ENCODE measurements at regions not wholly inside any gene's neighbourhood (a gene's known extent, or its start where the extent isn't known, plus 50 kb on each side); places are given as distances from the start of the nearest gene placed in this dataset.

DNA sequence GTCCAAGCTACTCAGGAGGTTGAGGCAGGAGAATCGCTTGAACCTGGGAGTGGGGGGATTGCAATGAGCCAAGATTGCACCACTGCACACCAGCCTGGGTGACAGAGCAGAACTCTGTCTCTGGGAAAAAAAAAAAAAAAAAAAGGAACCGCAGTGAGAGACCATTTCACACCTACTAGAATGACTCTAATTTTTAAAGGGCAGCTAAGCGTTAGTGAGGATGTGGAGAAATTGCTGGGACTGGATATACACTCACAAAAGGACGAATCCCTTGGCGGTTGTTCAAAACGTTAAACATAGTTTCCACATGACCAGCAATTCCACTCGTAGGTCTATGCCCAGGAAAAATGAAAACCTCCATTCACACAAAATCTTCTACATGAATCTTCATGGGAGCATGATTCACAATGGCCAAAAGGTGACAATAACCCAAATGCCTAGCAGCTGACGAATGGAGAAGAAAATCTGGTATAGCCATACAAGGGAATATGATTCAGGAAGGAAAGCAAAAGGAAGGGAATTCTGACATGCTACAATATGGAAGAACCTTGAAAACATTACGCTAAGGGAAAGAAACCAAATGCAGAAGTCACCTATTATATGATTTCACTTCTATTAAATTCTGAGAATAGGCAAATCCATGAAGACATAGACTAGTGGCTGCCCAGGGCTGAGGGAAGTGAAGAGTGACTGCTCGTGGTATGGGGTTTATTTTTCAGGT, 127.0 kb downstream of the CHSY1 start:
- Histone ChIP-seq H3K9ac (ENCODE audit: low read length in 5 of 5) (no peak overlapping the region), H3K4me1 (ENCODE audit: control insufficient read depth in 5 of 5, insufficient read depth in 5 of 5, low read length in 5 of 5) (peaks cover 6 to 37% (median 31%) of the 10 kb centered on the region in 5 donors), H3K9me3 (ENCODE audit: control insufficient read depth in 5 of 5, low read length in 5 of 5) (peaks cover 0 to 5% (median 3%) of the 10 kb centered on the region in 5 donors), H3K27me3 (ENCODE audit: control insufficient read depth in 5 of 5, insufficient read depth in 4 of 5, low read length in 5 of 5) (no peaks in the 10 kb centered on the region), H3K4me3 (ENCODE audit: low read depth in 1 of 5, low read length in 5 of 5) (no peak overlapping the region), H3K36me3 (ENCODE audit: control insufficient read depth in 5 of 5, insufficient read depth in 5 of 5, low read length in 5 of 5) (no peaks in the 10 kb centered on the region), H3K27ac (ENCODE audit: low read depth, low read length) (no peak overlapping the region)

- no peak overlapping the region for H3K27ac ChIP-seq (ENCODE audit: low read depth, low read length)
- H3K9me3 ChIP-seq (ENCODE audit: control insufficient read depth in 5 of 5, low read length in 5 of 5) = peaks cover 0 to 5% (median 2%) of the 10 kb centered on the region in 5 donors
- H3K9ac ChIP-seq (ENCODE audit: low read length in 5 of 5) = no peak overlapping the region
- H3K36me3 ChIP-seq (ENCODE audit: control insufficient read depth in 5 of 5, insufficient read depth in 5 of 5, low read length in 5 of 5) = no peaks in the 10 kb centered on the region
- no peak overlapping the region for H3K4me3 ChIP-seq (ENCODE audit: low read depth in 1 of 5, low read length in 5 of 5)
- peaks cover 6 to 37% (median 30%) of the 10 kb centered on the region in 5 donors for H3K4me1 ChIP-seq (ENCODE audit: control insufficient read depth in 5 of 5, insufficient read depth in 5 of 5, low read length in 5 of 5)
- H3K27me3 ChIP-seq (ENCODE audit: control insufficient read depth in 5 of 5, insufficient read depth in 4 of 5, low read length in 5 of 5) = no peaks in the 10 kb centered on the region
These were observed 128.5 kb downstream of the CHSY1 start for GRCh38 chr15:101123222-101123910.

DNA sequence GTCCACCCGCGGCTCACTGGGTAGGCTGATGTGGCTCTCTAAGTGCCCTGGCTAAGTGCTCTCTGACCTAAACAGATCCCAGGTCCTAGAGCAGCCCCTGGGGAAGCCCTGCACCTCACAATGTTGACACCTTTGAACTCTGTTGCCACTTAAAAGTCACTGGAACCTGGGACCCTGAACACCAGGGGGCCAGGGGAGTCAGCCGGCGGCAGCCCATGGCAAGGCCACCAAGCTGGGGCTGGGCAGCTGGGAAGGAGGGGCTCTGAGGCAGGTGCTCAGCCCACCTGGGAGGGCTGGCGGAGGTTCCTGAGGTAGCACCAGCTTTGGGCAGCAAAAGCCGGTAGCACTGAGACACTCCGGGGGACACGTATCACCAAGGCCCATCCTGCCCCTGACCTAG, 129.0 kb downstream of the CHSY1 start:
- Histone ChIP-seq H3K4me3 (ENCODE audit: low read depth in 1 of 5, low read length in 5 of 5) (no peak overlapping the region), H3K27me3 (ENCODE audit: control insufficient read depth in 5 of 5, insufficient read depth in 4 of 5, low read length in 5 of 5) (no peaks in the 10 kb centered on the region), H3K9me3 (ENCODE audit: control insufficient read depth in 5 of 5, low read length in 5 of 5) (no peaks in the 10 kb centered on the region), H3K9ac (ENCODE audit: low read length in 5 of 5) (no peak overlapping the region), H3K4me1 (ENCODE audit: control insufficient read depth in 5 of 5, insufficient read depth in 5 of 5, low read length in 5 of 5) (peaks cover 6 to 31% (median 24%) of the 10 kb centered on the region in 5 donors), H3K27ac (ENCODE audit: low read depth, low read length) (no peak overlapping the region), H3K36me3 (ENCODE audit: control insufficient read depth in 5 of 5, insufficient read depth in 5 of 5, low read length in 5 of 5) (no peaks in the 10 kb centered on the region)

DNA sequence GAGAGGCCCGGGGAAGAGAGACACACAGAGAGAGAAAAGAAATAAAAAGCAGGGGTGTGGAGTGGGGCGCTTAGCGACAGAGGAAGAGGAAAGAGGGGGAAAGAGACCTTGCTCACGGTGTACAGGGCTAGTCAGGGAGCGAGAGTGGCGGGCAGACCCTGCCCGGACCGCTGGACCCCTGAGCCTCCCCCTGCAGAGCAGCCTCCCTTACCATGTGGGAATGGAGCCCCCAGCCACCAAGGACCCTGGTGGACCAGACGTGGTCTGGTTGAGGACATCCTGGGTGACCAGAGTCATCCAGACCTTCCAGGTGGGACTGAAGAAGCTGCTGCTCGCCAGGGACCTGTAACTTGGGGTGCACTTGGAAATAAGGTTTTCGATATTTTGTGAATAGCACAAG, 129.6 kb downstream of the CHSY1 start:
- Histone ChIP-seq H3K4me3 (ENCODE audit: low read depth in 1 of 5, low read length in 5 of 5) (peak overlapping the region in 2 of 5 donors; percentile 44 to 53), H3K9me3 (ENCODE audit: control insufficient read depth in 5 of 5, low read length in 5 of 5) (no peaks in the 10 kb centered on the region), H3K4me1 (ENCODE audit: control insufficient read depth in 5 of 5, insufficient read depth in 5 of 5, low read length in 5 of 5) (peaks cover 6 to 26% (median 19%) of the 10 kb centered on the region in 5 donors), H3K27ac (ENCODE audit: low read depth, low read length) (no peak overlapping the region), H3K9ac (ENCODE audit: low read length in 5 of 5) (peak overlapping the region in 1 of 5 donors; percentile 23), H3K36me3 (ENCODE audit: control insufficient read depth in 5 of 5, insufficient read depth in 5 of 5, low read length in 5 of 5) (no peaks in the 10 kb centered on the region), H3K27me3 (ENCODE audit: control insufficient read depth in 5 of 5, insufficient read depth in 4 of 5, low read length in 5 of 5) (no peaks in the 10 kb centered on the region)

GRCh38 chr15:101121511-101122090, 130.2 kb downstream of the CHSY1 start:
- H3K9ac ChIP-seq (ENCODE audit: low read length in 5 of 5) = peak overlapping the region in 3 of 5 donors; percentile 63 to 68 (median 68)
- no peak overlapping the region for H3K27ac ChIP-seq (ENCODE audit: low read depth, low read length)
- peaks cover 3 to 22% (median 14%) of the 10 kb centered on the region in 5 donors for H3K4me1 ChIP-seq (ENCODE audit: control insufficient read depth in 5 of 5, insufficient read depth in 5 of 5, low read length in 5 of 5)
- H3K9me3 ChIP-seq (ENCODE audit: control insufficient read depth in 5 of 5, low read length in 5 of 5) = no peaks in the 10 kb centered on the region
- peak overlapping the region; percentile 19 to 58 (median 44) for H3K4me3 ChIP-seq (ENCODE audit: low read depth in 1 of 5, low read length in 5 of 5)
- H3K36me3 ChIP-seq (ENCODE audit: control insufficient read depth in 5 of 5, insufficient read depth in 5 of 5, low read length in 5 of 5) = no peaks in the 10 kb centered on the region
- H3K27me3 ChIP-seq (ENCODE audit: control insufficient read depth in 5 of 5, insufficient read depth in 4 of 5, low read length in 5 of 5) = no peaks in the 10 kb centered on the region

GRCh38 chr15:101120987-101121386, 130.9 kb downstream of the CHSY1 start:
- Histone ChIP-seq H3K27me3 (ENCODE audit: control insufficient read depth in 5 of 5, insufficient read depth in 4 of 5, low read length in 5 of 5) (no peaks in the 10 kb centered on the region), H3K4me3 (ENCODE audit: low read depth in 1 of 5, low read length in 5 of 5) (peak overlapping the region in 1 of 5 donors; percentile 58), H3K4me1 (ENCODE audit: control insufficient read depth in 5 of 5, insufficient read depth in 5 of 5, low read length in 5 of 5) (peaks cover 5 to 28% (median 19%) of the 10 kb centered on the region in 5 donors), H3K9me3 (ENCODE audit: control insufficient read depth in 5 of 5, low read length in 5 of 5) (no peaks in the 10 kb centered on the region), H3K9ac (ENCODE audit: low read length in 5 of 5) (peak overlapping the region in 1 of 5 donors; percentile 63), H3K36me3 (ENCODE audit: control insufficient read depth in 5 of 5, insufficient read depth in 5 of 5, low read length in 5 of 5) (no peaks in the 10 kb centered on the region), H3K27ac (ENCODE audit: low read depth, low read length) (no peak overlapping the region)

DNA sequence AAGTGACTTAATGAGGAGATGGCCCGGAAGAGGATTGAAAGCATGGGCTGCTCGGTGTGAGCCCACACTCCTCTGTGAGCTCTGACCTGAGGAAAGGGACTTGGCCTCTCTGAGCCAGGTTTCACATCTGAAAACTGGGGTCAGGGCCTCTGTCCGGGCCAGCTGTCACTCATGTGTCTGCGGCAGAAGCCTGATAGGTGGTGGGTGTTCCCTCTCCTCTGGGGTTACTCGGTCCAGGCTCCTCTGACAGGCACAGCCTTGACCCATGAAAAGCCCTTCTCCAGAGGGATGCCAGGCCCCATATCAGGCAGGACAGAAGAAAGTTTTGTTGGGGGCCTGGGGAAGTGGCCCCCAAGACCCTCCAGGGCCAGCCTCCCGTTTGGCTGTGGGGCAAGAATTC, 131.4 kb downstream of the CHSY1 start:
- no peak overlapping the region for H3K4me3 ChIP-seq (ENCODE audit: low read depth in 1 of 5, low read length in 5 of 5)
- no peaks in the 10 kb centered on the region for H3K9me3 ChIP-seq (ENCODE audit: control insufficient read depth in 5 of 5, low read length in 5 of 5)
- H3K4me1 ChIP-seq (ENCODE audit: control insufficient read depth in 5 of 5, insufficient read depth in 5 of 5, low read length in 5 of 5) = peaks cover 5 to 33% (median 22%) of the 10 kb centered on the region in 5 donors
- no peaks in the 10 kb centered on the region for H3K27me3 ChIP-seq (ENCODE audit: control insufficient read depth in 5 of 5, insufficient read depth in 4 of 5, low read length in 5 of 5)
- no peak overlapping the region for H3K27ac ChIP-seq (ENCODE audit: low read depth, low read length)
- no peak overlapping the region for H3K9ac ChIP-seq (ENCODE audit: low read length in 5 of 5)
- no peaks in the 10 kb centered on the region for H3K36me3 ChIP-seq (ENCODE audit: control insufficient read depth in 5 of 5, insufficient read depth in 5 of 5, low read length in 5 of 5)

Data from subcutaneous abdominal adipose tissue (tissue), 5 donors.